ENCODE measurements at regions not wholly inside any gene's neighbourhood (a gene's known extent, or its start where the extent isn't known, plus 50 kb on each side); places are given as distances from the start of the nearest gene placed in this dataset.

DNA sequence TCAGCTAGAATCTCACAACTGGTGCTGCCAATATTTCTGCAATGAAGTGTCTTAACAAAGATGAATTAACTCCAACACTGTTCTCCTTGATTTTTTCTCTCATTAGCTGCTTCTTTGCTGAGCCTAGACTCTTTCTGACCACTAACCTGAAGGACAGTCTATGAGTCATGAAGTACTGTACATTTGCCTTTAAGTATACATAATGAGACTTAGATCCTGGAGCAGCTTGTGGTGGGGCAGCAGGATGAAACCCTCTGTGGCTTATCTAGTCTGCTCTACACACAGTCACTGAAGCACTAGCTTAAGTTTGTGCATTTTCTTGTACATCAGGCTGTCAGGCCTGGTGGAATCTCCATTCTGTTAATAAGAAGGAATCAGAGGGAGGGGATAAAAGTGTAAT lies 307.4 kb upstream of the SMIM31 start:
- TF ChIP-seq, protein P1, sequence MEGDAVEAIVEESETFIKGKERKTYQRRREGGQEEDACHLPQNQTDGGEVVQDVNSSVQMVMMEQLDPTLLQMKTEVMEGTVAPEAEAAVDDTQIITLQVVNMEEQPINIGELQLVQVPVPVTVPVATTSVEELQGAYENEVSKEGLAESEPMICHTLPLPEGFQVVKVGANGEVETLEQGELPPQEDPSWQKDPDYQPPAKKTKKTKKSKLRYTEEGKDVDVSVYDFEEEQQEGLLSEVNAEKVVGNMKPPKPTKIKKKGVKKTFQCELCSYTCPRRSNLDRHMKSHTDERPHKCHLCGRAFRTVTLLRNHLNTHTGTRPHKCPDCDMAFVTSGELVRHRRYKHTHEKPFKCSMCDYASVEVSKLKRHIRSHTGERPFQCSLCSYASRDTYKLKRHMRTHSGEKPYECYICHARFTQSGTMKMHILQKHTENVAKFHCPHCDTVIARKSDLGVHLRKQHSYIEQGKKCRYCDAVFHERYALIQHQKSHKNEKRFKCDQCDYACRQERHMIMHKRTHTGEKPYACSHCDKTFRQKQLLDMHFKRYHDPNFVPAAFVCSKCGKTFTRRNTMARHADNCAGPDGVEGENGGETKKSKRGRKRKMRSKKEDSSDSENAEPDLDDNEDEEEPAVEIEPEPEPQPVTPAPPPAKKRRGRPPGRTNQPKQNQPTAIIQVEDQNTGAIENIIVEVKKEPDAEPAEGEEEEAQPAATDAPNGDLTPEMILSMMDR (IDR thresholded peaks at IDR 0.05), result no peak
- no peak for TF ChIP-seq POLR2AphosphoS5 (IDR thresholded peaks at IDR 0.05; ENCODE audit: insufficient read depth in 1 of 2, low read depth in 1 of 2)

Measured in vagina (tissue), 2 donors.